ENCODE measurements at regions not wholly inside any gene's neighbourhood (a gene's known extent, or its start where the extent isn't known, plus 50 kb on each side); places are given as distances from the start of the nearest gene placed in this dataset.

DNA sequence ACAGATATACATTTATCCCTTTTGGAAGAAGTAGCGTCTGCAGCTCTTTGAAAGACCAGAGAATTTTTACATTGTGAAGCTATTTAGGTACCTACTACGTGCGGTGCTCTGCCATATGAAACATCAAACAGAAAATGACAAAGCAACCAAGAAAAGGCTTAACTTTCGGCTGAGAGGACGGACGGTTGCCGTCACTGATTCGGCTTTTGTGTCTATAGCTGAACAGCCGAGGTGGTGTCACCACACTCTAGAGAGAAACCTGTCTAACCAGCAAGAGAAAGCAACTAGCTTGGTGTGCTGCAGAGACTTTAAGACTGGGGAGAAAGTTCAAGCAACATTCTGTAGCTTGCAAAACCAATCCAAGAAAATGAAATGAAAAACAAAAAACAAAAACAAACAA, 145.5 kb downstream of the SHOX start:
- TF ChIP-seq, protein P1, sequence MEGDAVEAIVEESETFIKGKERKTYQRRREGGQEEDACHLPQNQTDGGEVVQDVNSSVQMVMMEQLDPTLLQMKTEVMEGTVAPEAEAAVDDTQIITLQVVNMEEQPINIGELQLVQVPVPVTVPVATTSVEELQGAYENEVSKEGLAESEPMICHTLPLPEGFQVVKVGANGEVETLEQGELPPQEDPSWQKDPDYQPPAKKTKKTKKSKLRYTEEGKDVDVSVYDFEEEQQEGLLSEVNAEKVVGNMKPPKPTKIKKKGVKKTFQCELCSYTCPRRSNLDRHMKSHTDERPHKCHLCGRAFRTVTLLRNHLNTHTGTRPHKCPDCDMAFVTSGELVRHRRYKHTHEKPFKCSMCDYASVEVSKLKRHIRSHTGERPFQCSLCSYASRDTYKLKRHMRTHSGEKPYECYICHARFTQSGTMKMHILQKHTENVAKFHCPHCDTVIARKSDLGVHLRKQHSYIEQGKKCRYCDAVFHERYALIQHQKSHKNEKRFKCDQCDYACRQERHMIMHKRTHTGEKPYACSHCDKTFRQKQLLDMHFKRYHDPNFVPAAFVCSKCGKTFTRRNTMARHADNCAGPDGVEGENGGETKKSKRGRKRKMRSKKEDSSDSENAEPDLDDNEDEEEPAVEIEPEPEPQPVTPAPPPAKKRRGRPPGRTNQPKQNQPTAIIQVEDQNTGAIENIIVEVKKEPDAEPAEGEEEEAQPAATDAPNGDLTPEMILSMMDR (IDR thresholded peaks at IDR 0.05) = no peak
- TF ChIP-seq POLR2AphosphoS5 (IDR thresholded peaks at IDR 0.05) (no peak), POLR2A (IDR thresholded peaks at IDR 0.05; ENCODE audit: low read depth) (no peak), EP300 (IDR thresholded peaks at IDR 0.05) (no peak)

Measured in esophagus muscularis mucosa (tissue), 4 donors.